CD4-positive, alpha-beta T cell (primary cell): ENCODE measurements at regions not wholly inside any gene's neighbourhood (a gene's known extent, or its start where the extent isn't known, plus 50 kb on each side); places are given as distances from the start of the nearest gene placed in this dataset.

ENCODE experiments used
- ATAC-seq: fragments of 200-7000 bp; cut with Tn5 transposase; one replicate; pipeline ENCODE4 v1.10.0; 2022; ENCODE audit warnings: mild to moderate bottlenecking; ENCODE audit not compliant: poor library complexity
- CTCF ChIA-PET: fragments of 350-600 bp; sonication (Branson Sonifier 250); formaldehyde crosslinking; loops from one replicate; lab custom pipeline; 2021; ENCODE audit warnings: antibody characterized with exemption, inconsistent platforms; lab: Charles Lee
- POLR2A ChIA-PET: fragments of 350-600 bp; sonication (Branson Sonifier 250); formaldehyde crosslinking; loops from one replicate; lab custom pipeline; 2021; ENCODE audit warnings: antibody characterized with exemption, inconsistent platforms; lab: Charles Lee
- DNase-seq, 14 experiments: peaks; one replicate each; pipeline ENCODE4 v3.0.0-alpha.2; 2013 to 2020; ENCODE audit warnings: mixed read lengths in 2 of 14
- H3K27ac ChIP-seq, 2 donors: one replicate each; pipeline versions ENCODE4 v1.5.1 to v1.7.0; 2013; ENCODE audit warnings: low read length in 2 of 2, low read depth in 1 of 2, mild to moderate bottlenecking in 1 of 2
- H3K27me3 ChIP-seq, 2 experiments: 1 replicate in 1 of 2; 2 replicates in 1 of 2; pipeline versions ENCODE4 v1.6.1 to v1.7.0; 2013; ENCODE audit warnings: low read length in 2 of 2, control low read depth in 1 of 2, mild to moderate bottlenecking in 1 of 2, moderate library complexity in 1 of 2; ENCODE audit not compliant: insufficient read depth in 2 of 2, control insufficient read depth in 1 of 2
- H3K36me3 ChIP-seq: one replicate; pipeline ENCODE4 v1.6.1; 2013; ENCODE audit warnings: low read length, control low read depth; ENCODE audit not compliant: insufficient read depth
- H3K4me1 ChIP-seq: one replicate; pipeline ENCODE4 v1.6.1; 2013; ENCODE audit warnings: low read length, control low read depth; ENCODE audit not compliant: insufficient read depth
- H3K4me3 ChIP-seq: one replicate; pipeline ENCODE4 v1.5.1; 2013; ENCODE audit warnings: mild to moderate bottlenecking, low read length, moderate library complexity
- H3K9me3 ChIP-seq, 2 experiments: 1 replicate in 1 of 2; 2 replicates in 1 of 2; pipeline versions ENCODE4 v1.6.1 to v1.7.0; 2013; ENCODE audit warnings: low read length in 2 of 2, mild to moderate bottlenecking in 2 of 2, control low read depth in 1 of 2, moderate library complexity in 1 of 2; ENCODE audit not compliant: control insufficient read depth in 1 of 2, insufficient read depth in 1 of 2
- H3K27ac Mint-ChIP-seq: one replicate; pipeline ENCODE4 v1.8.0; 2020; ENCODE audit warnings: mixed read lengths
- H3K27me3 Mint-ChIP-seq: one replicate; pipeline ENCODE4 v1.8.0; 2021; ENCODE audit warnings: mixed read lengths
- H3K36me3 Mint-ChIP-seq: one replicate; pipeline ENCODE4 v1.8.0; 2021; ENCODE audit warnings: low read depth, mixed read lengths
- H3K4me1 Mint-ChIP-seq: one replicate; pipeline ENCODE4 v1.8.0; 2021; ENCODE audit warnings: low read depth, mixed read lengths
- H3K4me3 Mint-ChIP-seq: one replicate; pipeline ENCODE4 v1.8.0; 2020; ENCODE audit warnings: mild to moderate bottlenecking, mixed read lengths
- H3K9me3 Mint-ChIP-seq: one replicate; pipeline ENCODE4 v1.8.0; 2020; ENCODE audit warnings: mixed read lengths
- CTCF ChIP-seq: fragments of 200-600 bp; IDR thresholded peaks from one replicate; pipeline ENCODE4 v1.8.0; 2022; ENCODE audit warnings: antibody characterized with exemption, mild to moderate bottlenecking
- intact Hi-C, 2 experiments: fragments of 100-400 bp; cut with DNase I in 1 of 2; cut with micrococcal nuclease in 1 of 2; formaldehyde crosslinking; loops; one replicate each; pipeline versions ENCODE4 v1.15.1 to v1.9.0; 2023 to 2025; cut with DNase I, micrococcal nuclease

GRCh38 chr3:194787072-194787471, 101.4 kb downstream of the FAM43A start:
- no peak overlapping the region for H3K27ac ChIP-seq
- CTCF ChIA-PET = no interaction called here
- no peak for TF ChIP-seq CTCF
- no peak for DNase-seq
- no peaks in the 10 kb centered on the region for H3K36me3 ChIP-seq
- POLR2A ChIA-PET = no interaction called here
- H3K4me3 Mint-ChIP-seq = no peak overlapping the region
- no peaks in the 10 kb centered on the region for H3K4me1 Mint-ChIP-seq
- ATAC-seq = no peak
- no peak overlapping the region for H3K27ac Mint-ChIP-seq
- no peaks in the 10 kb centered on the region for H3K36me3 Mint-ChIP-seq
- no peaks in the 10 kb centered on the region for H3K9me3 Mint-ChIP-seq
- no peaks in the 10 kb centered on the region for H3K4me1 ChIP-seq
- H3K4me3 ChIP-seq = no peak overlapping the region
- peaks cover 0 to 3% of the 10 kb centered on the region in 2 experiments for H3K27me3 ChIP-seq
- intact Hi-C loops = no loop called here
- H3K9me3 ChIP-seq = no peaks in the 10 kb centered on the region
- no peaks in the 10 kb centered on the region for H3K27me3 Mint-ChIP-seq

- no peaks in the 10 kb centered on the region for H3K9me3 Mint-ChIP-seq
- CTCF ChIA-PET = no interaction called here
- Histone ChIP-seq H3K9me3 (no peaks in the 10 kb centered on the region), H3K36me3 (no peaks in the 10 kb centered on the region), H3K27me3 (peaks cover 0 to under 1% of the 10 kb centered on the region in 2 experiments), H3K4me1 (no peaks in the 10 kb centered on the region), H3K4me3 (no peak overlapping the region), H3K27ac (no peak overlapping the region)
- no peak overlapping the region for H3K27ac Mint-ChIP-seq
- no peak overlapping the region for H3K4me3 Mint-ChIP-seq
- no peak for ATAC-seq
- no peak for TF ChIP-seq CTCF
- POLR2A ChIA-PET = no interaction called here
- DNase-seq = no peak
- no peaks in the 10 kb centered on the region for H3K27me3 Mint-ChIP-seq
- H3K4me1 Mint-ChIP-seq = no peaks in the 10 kb centered on the region
- intact Hi-C loops = no loop called here
- H3K36me3 Mint-ChIP-seq = no peaks in the 10 kb centered on the region
These were observed 102.0 kb downstream of the FAM43A start for GRCh38 chr3:194787650-194788049.

- peaks cover 5% of the 10 kb centered on the region for H3K4me1 Mint-ChIP-seq
- peaks cover 7% of the 10 kb centered on the region for H3K9me3 Mint-ChIP-seq
- Histone ChIP-seq H3K9me3 (peaks cover 20 to 23% of the 10 kb centered on the region in 2 experiments), H3K27ac (no peak overlapping the region), H3K27me3 (no peaks in the 10 kb centered on the region), H3K36me3 (no peaks in the 10 kb centered on the region), H3K4me1 (no peaks in the 10 kb centered on the region), H3K4me3 (no peak overlapping the region)
- ChIA-PET CTCF (no interaction called here), POLR2A (no interaction called here)
- H3K27ac Mint-ChIP-seq = no peak overlapping the region
- no peaks in the 10 kb centered on the region for H3K36me3 Mint-ChIP-seq
- DNase-seq (no peak), ATAC-seq (no peak)
- no peaks in the 10 kb centered on the region for H3K27me3 Mint-ChIP-seq
- TF ChIP-seq CTCF = no peak
- intact Hi-C loops = no loop called here
- no peak overlapping the region for H3K4me3 Mint-ChIP-seq
These were observed 106.7 kb downstream of the FAM43A start for GRCh38 chr3:194792368-194792767.
